ENCODE measurements at regions not wholly inside any gene's neighbourhood (a gene's known extent, or its start where the extent isn't known, plus 50 kb on each side); places are given as distances from the start of the nearest gene placed in this dataset.

- TF ChIP-seq EZH2 (optimal IDR thresholded peaks at IDR 0.05; ENCODE audit: low read depth, low read length) (no peak), CTCF (IDR thresholded peaks at IDR 0.05; ENCODE audit: low read length) (no peak)
These were observed 536.9 kb downstream of the XYLT1 start for GRCh38 chr16:16933861-16934260.
